IMR-90 (cell line): ENCODE measurements at regions not wholly inside any gene's neighbourhood (a gene's known extent, or its start where the extent isn't known, plus 50 kb on each side); places are given as distances from the start of the nearest gene placed in this dataset.

Experiments used
- ATAC-seq: fragments of 200-7000 bp; cut with Tn5 transposase; 2 replicates; pipeline ENCODE4 v1.9.1; 2020; ENCODE audit warnings: low read depth, mild to moderate bottlenecking, moderate library complexity
- BruUV-seq: library from RNA; stranded (reverse); fragments of 400-500 nt; replicated peaks from 2 replicates; lab custom pipeline; 2021; lab: Mats Ljungman, UMichigan
- CTCF ChIA-PET: fragments of 300-600 bp; formaldehyde crosslinking; extraction: SDS; loops from one replicate; lab custom pipeline; 2021; ENCODE audit warnings: antibody characterized with exemption; lab: Yijun Ruan, JAX
- POLR2A ChIA-PET: fragments of 300-600 bp; sonication (Branson Sonifier 250); formaldehyde crosslinking; loops from one replicate; lab custom pipeline; 2022; ENCODE audit warnings: antibody characterized with exemption; ENCODE audit not compliant: unreplicated experiment; lab: Charles Lee
- DNase-seq: peaks from one replicate; pipeline ENCODE4 v3.0.0; 2013
- H2AFZ ChIP-seq: replicated peaks from 2 replicates; pipeline ENCODE3; 2013; ENCODE audit warnings: low read length, mild to moderate bottlenecking; ENCODE audit not compliant: poor library complexity
- H2AK5ac ChIP-seq: 2 replicates; pipeline ENCODE4 v1.6.1; 2013; ENCODE audit warnings: low read depth, low read length, inconsistent platforms
- H2AK9ac ChIP-seq: replicated peaks from 2 replicates; pipeline ENCODE3; 2013; ENCODE audit warnings: mild to moderate bottlenecking, low read depth, low read length, moderate library complexity; ENCODE audit not compliant: poor library complexity
- H2BK120ac ChIP-seq: 2 replicates; pipeline ENCODE4 v1.6.1; 2013; ENCODE audit warnings: low read depth, low read length, inconsistent platforms
- H2BK15ac ChIP-seq: 3 replicates; pipeline ENCODE4 v1.6.1; 2013; ENCODE audit warnings: low read depth, low read length, inconsistent platforms
- H2BK20ac ChIP-seq: 2 replicates; pipeline ENCODE4 v1.6.1; 2013; ENCODE audit warnings: low read depth, mild to moderate bottlenecking, inconsistent platforms, low read length, moderate library complexity
- H2BK5ac ChIP-seq: 2 replicates; pipeline ENCODE4 v1.6.1; 2013; ENCODE audit warnings: mild to moderate bottlenecking, low read depth, low read length, inconsistent platforms; ENCODE audit not compliant: poor library complexity, severe bottlenecking
- H3K14ac ChIP-seq: replicated peaks from 2 replicates; pipeline ENCODE4 v1.6.1; 2013; ENCODE audit warnings: low read depth, low read length, inconsistent platforms
- H3K18ac ChIP-seq: 2 replicates; pipeline ENCODE4 v1.6.1; 2013; ENCODE audit warnings: low read depth, low read length, control low read depth
- H3K23ac ChIP-seq: 2 replicates; pipeline ENCODE4 v1.6.1; 2013; ENCODE audit warnings: low read depth, low read length, inconsistent platforms
- H3K27ac ChIP-seq: 2 replicates; pipeline ENCODE4 v1.5.1; 2013; ENCODE audit warnings: mild to moderate bottlenecking, control low read depth, low read length; ENCODE audit not compliant: insufficient read depth
- H3K27me3 ChIP-seq: 2 replicates; pipeline ENCODE4 v1.6.1; 2013; ENCODE audit warnings: low read length; ENCODE audit not compliant: control insufficient read depth, insufficient read depth
- H3K36me3 ChIP-seq: 2 replicates; pipeline ENCODE4 v1.6.1; 2013; ENCODE audit warnings: low read length, mixed read lengths; ENCODE audit not compliant: control insufficient read depth, insufficient read depth
- H3K4ac ChIP-seq: 2 replicates; pipeline ENCODE4 v1.6.1; 2013; ENCODE audit warnings: low read depth, low read length, inconsistent platforms
- H3K4me1 ChIP-seq: 2 replicates; pipeline ENCODE4 v1.6.1; 2013; ENCODE audit warnings: low read length, mixed read lengths; ENCODE audit not compliant: control insufficient read depth, insufficient read depth
- H3K4me2 ChIP-seq: 2 replicates; pipeline ENCODE4 v1.6.1; 2013; ENCODE audit warnings: low read depth, mild to moderate bottlenecking, control low read depth, low read length, moderate library complexity
- H3K4me3 ChIP-seq: 2 replicates; pipeline ENCODE4 v1.5.1; 2013; ENCODE audit warnings: low read depth, mild to moderate bottlenecking, control low read depth, low read length, moderate library complexity; ENCODE audit not compliant: insufficient read depth
- H3K56ac ChIP-seq: 2 replicates; pipeline ENCODE4 v1.6.1; 2013; ENCODE audit warnings: low read length, inconsistent platforms; ENCODE audit not compliant: insufficient read depth; ENCODE audit errors: extremely low read depth
- H3K79me1 ChIP-seq, 2 experiments: 2 replicates each; pipeline ENCODE4 v1.6.1; 2013; ENCODE audit warnings: low read length in 2 of 2, inconsistent platforms in 1 of 2, low read depth in 1 of 2
- H3K9ac ChIP-seq: 2 replicates; pipeline ENCODE4 v1.6.1; 2013; ENCODE audit warnings: low read depth, low read length, control low read depth
- H3K9me1 ChIP-seq: 2 replicates; pipeline ENCODE4 v1.6.1; 2013; ENCODE audit warnings: low read length, inconsistent platforms; ENCODE audit not compliant: insufficient read depth
- H3K9me3 ChIP-seq: 2 replicates; pipeline ENCODE4 v1.6.1; 2013; ENCODE audit warnings: low read length; ENCODE audit not compliant: control insufficient read depth, insufficient read depth
- H4K20me1 ChIP-seq: 2 replicates; pipeline ENCODE4 v1.6.1; 2013; ENCODE audit warnings: low read length, inconsistent platforms; ENCODE audit not compliant: insufficient read depth
- H4K5ac ChIP-seq: 2 replicates; pipeline ENCODE4 v1.6.1; 2013; ENCODE audit warnings: mild to moderate bottlenecking, low read depth, low read length, control low read depth
- H4K8ac ChIP-seq, 2 experiments: 2 replicates each; pipeline ENCODE4 v1.6.1; 2013; ENCODE audit warnings: low read depth in 2 of 2, low read length in 2 of 2, control low read depth in 1 of 2, inconsistent platforms in 1 of 2
- H4K91ac ChIP-seq: 2 replicates; pipeline ENCODE4 v1.6.1; 2013; ENCODE audit warnings: low read depth, low read length, inconsistent platforms; ENCODE audit not compliant: insufficient read depth
- BHLHE40 ChIP-seq: fragments of 150-350 bp; IDR thresholded peaks from 2 replicates; pipeline ENCODE4 v1.6.1; 2016; ENCODE audit warnings: mild to moderate bottlenecking, low read depth, low read length
- CEBPB ChIP-seq: IDR thresholded peaks from 2 replicates; pipeline ENCODE4 v1.6.1; 2012; ENCODE audit warnings: low read depth, low read length, improper control_type of control experiment
- FOS ChIP-seq: fragments of 150-350 bp; IDR thresholded peaks from 2 replicates; pipeline ENCODE4 v1.6.1; 2016; ENCODE audit warnings: low read depth, low read length
- WGBS, 2 experiments: methylation state at CpG; one replicate each; pipeline versions ENCODE4 v1.1.5 to v1.1.7; 2013; ENCODE audit warnings: missing lambda C conversion rate in 2 of 2; ENCODE audit not compliant: insufficient read length in 1 of 2; ENCODE audit errors: extremely low coverage in 2 of 2; 5-methylcytosine and 5-hydroxymethylcytosine counted together
- dilution Hi-C: fragments of 300-500 bp; cut with HindIII; formaldehyde crosslinking; loops from one replicate; pipeline ENCODE4 v1.14.3; 2018; ENCODE audit warnings: low sequenced_read_pairs; ENCODE audit not compliant: unreplicated experiment
- in situ Hi-C: fragments of 300-500 bp; cut with MboI; formaldehyde crosslinking; loops from 3 replicates; pipeline ENCODE4 v1.14.3; 2019; ENCODE audit warnings: low sequenced_read_pairs, inconsistent platforms, mixed read lengths
- intact Hi-C: fragments of 100-400 bp; cut with micrococcal nuclease; formaldehyde crosslinking; loops from 2 replicates; pipeline ENCODE4 v1.10.0; 2022

DNA sequence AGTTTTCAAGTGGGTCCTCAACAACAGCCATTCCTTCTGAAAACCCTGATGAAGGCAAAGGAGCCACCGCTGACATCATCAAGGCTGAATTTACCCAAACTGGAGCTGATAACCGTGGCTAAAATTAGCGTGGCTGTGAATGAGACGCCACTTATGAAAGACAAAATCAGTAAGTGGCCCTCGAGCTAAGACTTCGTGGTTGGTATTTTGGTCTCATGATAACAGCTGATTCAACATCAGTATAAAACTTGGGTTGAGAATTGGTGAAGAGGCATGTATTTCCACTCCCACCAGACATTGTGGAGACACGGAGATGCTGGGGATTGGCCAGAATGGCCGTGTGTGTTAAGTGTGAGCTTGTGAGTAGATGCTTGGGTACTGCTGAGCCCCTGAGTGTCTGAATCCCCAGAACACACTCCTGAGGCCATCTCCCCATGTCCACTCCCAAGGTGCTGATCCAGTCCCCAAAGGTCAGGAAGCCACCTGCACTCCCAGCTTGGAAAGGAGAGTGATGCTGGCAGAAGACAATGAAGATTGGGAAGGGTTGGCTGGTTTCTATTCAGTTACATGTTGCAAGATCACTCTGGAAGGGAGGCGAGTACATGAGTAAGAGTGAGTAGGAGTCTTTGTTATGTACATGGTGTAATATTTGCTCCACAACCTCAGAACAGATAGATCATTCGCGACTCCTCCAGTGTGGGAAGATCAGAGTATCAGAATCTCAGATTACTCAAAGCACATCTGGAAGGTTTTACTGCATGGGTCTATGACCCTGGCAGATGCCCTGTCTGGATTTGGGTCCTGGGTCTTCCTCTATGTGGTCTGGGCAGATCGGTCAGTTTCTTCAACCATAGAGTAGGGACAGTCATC is 207.7 kb downstream of the HS3ST3A1 start:
- intact Hi-C loops (no loop called here), in situ Hi-C loops (no loop called here), dilution Hi-C loops (no loop called here)
- no peak overlapping the region; the same call in 1 of the 2 replicates for H4K5ac ChIP-seq
- WGBS, 2 experiments = 100% methylated on average over 1 of the region's 12 CpGs; no CpG with 5 or more reads in 1 of the 2 experiments
- H3K36me3 ChIP-seq = no peaks in the 10 kb centered on the region
- no peaks in the 10 kb centered on the region for H3K9me3 ChIP-seq
- H2AFZ ChIP-seq = no peak overlapping the region
- peak overlapping the region in 1 of 2 experiments; percentile 16; a peak in 2 of 4 replicates for H4K8ac ChIP-seq
- no TSS peak for BruUV-seq
- no peak overlapping the region; the same call in 1 of the 2 replicates for H2BK120ac ChIP-seq
- peak overlapping the region; percentile 26; the same call in 1 of the 2 replicates for H4K91ac ChIP-seq
- no peak overlapping the region for H3K27ac ChIP-seq
- H3K4ac ChIP-seq = peak overlapping the region; percentile 36
- no peaks in the 10 kb centered on the region for H3K79me1 ChIP-seq
- H3K4me3 ChIP-seq = no peak overlapping the region
- H3K4me1 ChIP-seq = peaks cover 9% of the 10 kb centered on the region
- CTCF ChIA-PET = no interaction called here
- H2BK20ac ChIP-seq = peak overlapping the region; percentile 29; the same call in 1 of the 2 replicates
- no peak overlapping the region for H3K56ac ChIP-seq
- H2BK15ac ChIP-seq = peak overlapping the region; percentile 73; the same call in 1 of the 3 replicates
- ATAC-seq (peak; percentile 80), DNase-seq (peak; percentile 94)
- peak overlapping the region; percentile 52; the same call in 1 of the 2 replicates for H3K18ac ChIP-seq
- H2BK5ac ChIP-seq = peak overlapping the region; percentile 52
- H3K9me1 ChIP-seq = peaks cover 6% of the 10 kb centered on the region; the same call in 1 of the 2 replicates
- H4K20me1 ChIP-seq = no peaks in the 10 kb centered on the region
- H3K23ac ChIP-seq = peak overlapping the region; percentile 8; the same call in 1 of the 2 replicates
- peak overlapping the region; percentile 8 for H2AK9ac ChIP-seq
- H3K27me3 ChIP-seq = no peaks in the 10 kb centered on the region
- no peak overlapping the region for H3K9ac ChIP-seq
- peak overlapping the region; percentile 17; the same call in 1 of the 2 replicates for H3K14ac ChIP-seq
- H3K4me2 ChIP-seq = peak overlapping the region; percentile 30; the same call in 1 of the 2 replicates
- no peak for TF ChIP-seq BHLHE40
- TF ChIP-seq FOS = peak; percentile 82
- peak; percentile 96 for TF ChIP-seq CEBPB
- H2AK5ac ChIP-seq = peak overlapping the region; percentile 60
- POLR2A ChIA-PET = no interaction called here
